Keratinocyte (primary cell): ENCODE measurements at regions not wholly inside any gene's neighbourhood (a gene's known extent, or its start where the extent isn't known, plus 50 kb on each side); places are given as distances from the start of the nearest gene placed in this dataset.

Experiments
- CTCF ChIP-seq, 3 experiments: IDR thresholded peaks in 1 of 3; conservative IDR thresholded peaks in 1 of 3; optimal IDR thresholded peaks in 1 of 3; 2 replicates in 2 of 3; 3 replicates in 1 of 3; pipeline versions ENCODE3 to v1.5.1; 2011; ENCODE audit warnings: low read length in 3 of 3, mild to moderate bottlenecking in 3 of 3, moderate library complexity in 2 of 3, control low read depth in 1 of 3, inconsistent platforms in 1 of 3; ENCODE audit not compliant: insufficient read depth in 2 of 3; ENCODE audit errors: extremely low read depth in 1 of 3
- EZH2 ChIP-seq: IDR thresholded peaks from one replicate; pipeline ENCODE4 v1.6.1; 2012; ENCODE audit warnings: inconsistent platforms, mild to moderate bottlenecking, low read length, moderate library complexity

- TF ChIP-seq CTCF (optimal IDR thresholded peaks at IDR 0.05 in 1 of 3, IDR thresholded peaks at IDR 0.05 in 1 of 3, conservative IDR thresholded peaks at IDR 0.05 in 1 of 3; ENCODE audit: extremely low read depth in 1 of 3, insufficient read depth in 2 of 3, low read length in 3 of 3) (no peak), EZH2 (no peak)
Measured at GRCh38 chr9:12463641-12464040, 229.5 kb upstream of the TYRP1 start.
